Hepatocyte (in vitro differentiated cells): ENCODE measurements at regions not wholly inside any gene's neighbourhood (a gene's known extent, or its start where the extent isn't known, plus 50 kb on each side); places are given as distances from the start of the nearest gene placed in this dataset.

Experiments used
- DNase-seq: peaks from one replicate; pipeline ENCODE4 v3.0.0-alpha.2; 2016; ENCODE audit warnings: low spot score
- H2AFZ ChIP-seq: fragments of 200-600 bp; sonication (generic); 2 replicates; pipeline ENCODE4 v1.6.0; 2016; ENCODE audit warnings: antibody characterized with exemption, mild to moderate bottlenecking
- H3K27ac ChIP-seq: fragments of 200-600 bp; sonication (generic); 2 replicates; pipeline ENCODE4 v1.5.1; 2016; ENCODE audit warnings: mild to moderate bottlenecking
- H3K27me3 ChIP-seq: fragments of 200-600 bp; sonication (generic); 2 replicates; pipeline ENCODE4 v1.6.1; 2016
- H3K36me3 ChIP-seq: fragments of 200-600 bp; sonication (generic); replicated peaks from 2 replicates; pipeline ENCODE4 v1.5.1; 2016; ENCODE audit warnings: low read depth; ENCODE audit not compliant: insufficient read depth
- H3K4me1 ChIP-seq: fragments of 200-600 bp; sonication (generic); 2 replicates; pipeline ENCODE4 v1.5.1; 2016; ENCODE audit warnings: mild to moderate bottlenecking, moderate library complexity; ENCODE audit not compliant: insufficient read depth
- H3K4me2 ChIP-seq: fragments of 200-600 bp; sonication (generic); 2 replicates; pipeline ENCODE4 v1.6.0; 2016
- H3K4me3 ChIP-seq: fragments of 200-600 bp; sonication (generic); 2 replicates; pipeline ENCODE4 v1.5.1; 2016; ENCODE audit warnings: mild to moderate bottlenecking
- H3K79me2 ChIP-seq: fragments of 200-600 bp; sonication (generic); 2 replicates; pipeline ENCODE4 v1.6.0; 2017; ENCODE audit warnings: mild to moderate bottlenecking
- H3K9me2 ChIP-seq: fragments of 200-600 bp; sonication (generic); replicated peaks from 2 replicates; pipeline ENCODE4 v1.6.0; 2017; ENCODE audit warnings: mild to moderate bottlenecking; ENCODE audit not compliant: insufficient read depth
- H3K9me3 ChIP-seq: fragments of 200-600 bp; sonication (generic); 2 replicates; pipeline ENCODE4 v1.5.1; 2016; ENCODE audit warnings: low read depth, mild to moderate bottlenecking
- H4K20me1 ChIP-seq: fragments of 200-600 bp; sonication (generic); 2 replicates; pipeline ENCODE4 v1.6.0; 2016; ENCODE audit warnings: mild to moderate bottlenecking; ENCODE audit not compliant: insufficient read depth, poor library complexity, severe bottlenecking
- EZH2 ChIP-seq: fragments of 200-600 bp; sonication (generic); IDR thresholded peaks from 2 replicates; pipeline ENCODE4 v1.6.1; 2016; ENCODE audit warnings: antibody characterized with exemption, mild to moderate bottlenecking, borderline replicate concordance
- EZH2phosphoT487 ChIP-seq: fragments of 200-600 bp; sonication (generic); IDR thresholded peaks from one replicate; pipeline ENCODE4 v1.6.1; 2018; ENCODE audit warnings: antibody characterized with exemption, mild to moderate bottlenecking, low read depth, moderate library complexity; ENCODE audit not compliant: unreplicated experiment, severe bottlenecking
- WGBS: methylation state at CpG from one replicate; pipeline ENCODE4 v1.1.6; 2016; ENCODE audit warnings: low lambda C conversion rate; ENCODE audit errors: missing lambda C conversion rate; 5-methylcytosine and 5-hydroxymethylcytosine counted together
- TF ChIP-seq, protein P1 (sequence below): fragments of 200-600 bp; sonication (generic); IDR thresholded peaks from 2 replicates; pipeline ENCODE4 v1.5.1; 2016; ENCODE audit warnings: antibody characterized with exemption, mild to moderate bottlenecking; ENCODE audit not compliant: poor library complexity

GRCh38 chr2:144693179-144693578, 173.3 kb upstream of the ZEB2 start:
- no peaks in the 10 kb centered on the region for H3K79me2 ChIP-seq
- 95% methylated on average over 3 of the region's 3 CpGs for WGBS
- no peaks in the 10 kb centered on the region for H3K9me3 ChIP-seq
- H3K4me2 ChIP-seq: no peak overlapping the region
- H3K9me2 ChIP-seq: no peaks in the 10 kb centered on the region
- no peaks in the 10 kb centered on the region for H3K36me3 ChIP-seq
- H2AFZ ChIP-seq: no peak overlapping the region
- H3K4me3 ChIP-seq: no peak overlapping the region
- H3K27ac ChIP-seq: no peak overlapping the region
- H3K27me3 ChIP-seq: no peaks in the 10 kb centered on the region
- no peaks in the 10 kb centered on the region for H4K20me1 ChIP-seq
- no peaks in the 10 kb centered on the region for H3K4me1 ChIP-seq
- TF ChIP-seq EZH2: no peak
- TF ChIP-seq, protein P1, sequence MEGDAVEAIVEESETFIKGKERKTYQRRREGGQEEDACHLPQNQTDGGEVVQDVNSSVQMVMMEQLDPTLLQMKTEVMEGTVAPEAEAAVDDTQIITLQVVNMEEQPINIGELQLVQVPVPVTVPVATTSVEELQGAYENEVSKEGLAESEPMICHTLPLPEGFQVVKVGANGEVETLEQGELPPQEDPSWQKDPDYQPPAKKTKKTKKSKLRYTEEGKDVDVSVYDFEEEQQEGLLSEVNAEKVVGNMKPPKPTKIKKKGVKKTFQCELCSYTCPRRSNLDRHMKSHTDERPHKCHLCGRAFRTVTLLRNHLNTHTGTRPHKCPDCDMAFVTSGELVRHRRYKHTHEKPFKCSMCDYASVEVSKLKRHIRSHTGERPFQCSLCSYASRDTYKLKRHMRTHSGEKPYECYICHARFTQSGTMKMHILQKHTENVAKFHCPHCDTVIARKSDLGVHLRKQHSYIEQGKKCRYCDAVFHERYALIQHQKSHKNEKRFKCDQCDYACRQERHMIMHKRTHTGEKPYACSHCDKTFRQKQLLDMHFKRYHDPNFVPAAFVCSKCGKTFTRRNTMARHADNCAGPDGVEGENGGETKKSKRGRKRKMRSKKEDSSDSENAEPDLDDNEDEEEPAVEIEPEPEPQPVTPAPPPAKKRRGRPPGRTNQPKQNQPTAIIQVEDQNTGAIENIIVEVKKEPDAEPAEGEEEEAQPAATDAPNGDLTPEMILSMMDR: no peak
- no peak for TF ChIP-seq EZH2phosphoT487
- no peak for DNase-seq

GRCh38 chr2:144692661-144693060, 172.7 kb upstream of the ZEB2 start:
- DNase-seq: no peak
- Histone ChIP-seq H3K4me3 (no peak overlapping the region), H3K27ac (no peak overlapping the region), H3K4me2 (no peak overlapping the region), H3K27me3 (no peaks in the 10 kb centered on the region), H3K9me3 (no peaks in the 10 kb centered on the region), H4K20me1 (no peaks in the 10 kb centered on the region), H3K79me2 (no peaks in the 10 kb centered on the region), H2AFZ (no peak overlapping the region), H3K36me3 (no peaks in the 10 kb centered on the region), H3K4me1 (no peaks in the 10 kb centered on the region), H3K9me2 (no peaks in the 10 kb centered on the region)
- 85% methylated on average over 5 of the region's 5 CpGs for WGBS
- no peak for TF ChIP-seq EZH2
- TF ChIP-seq EZH2phosphoT487: no peak
- TF ChIP-seq, protein P1: no peak

DNA sequence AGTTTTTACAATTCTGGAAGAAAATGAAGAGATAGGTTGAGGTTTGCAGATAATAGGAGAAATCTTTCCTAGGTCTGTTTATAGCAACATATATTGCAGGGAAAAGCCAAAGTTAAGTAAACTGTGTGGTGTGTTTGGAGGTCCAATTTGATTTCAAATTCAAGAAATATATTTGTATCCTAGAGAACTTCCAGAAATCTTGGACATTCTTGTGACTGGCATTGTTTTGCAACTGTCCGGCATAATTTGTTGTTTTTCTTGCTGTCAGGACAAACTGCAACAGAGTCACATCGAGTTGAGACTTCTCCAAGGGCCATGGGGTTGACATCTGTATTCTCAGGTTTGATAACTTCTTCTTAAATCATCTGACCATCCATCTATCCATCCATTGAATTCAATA, 170.9 kb upstream of the ZEB2 start:
- Histone ChIP-seq H4K20me1 (no peaks in the 10 kb centered on the region), H3K9me3 (no peaks in the 10 kb centered on the region), H3K4me3 (no peak overlapping the region), H3K9me2 (no peaks in the 10 kb centered on the region), H3K27me3 (no peaks in the 10 kb centered on the region), H3K4me2 (no peak overlapping the region), H3K4me1 (no peaks in the 10 kb centered on the region), H3K79me2 (no peaks in the 10 kb centered on the region), H2AFZ (no peak overlapping the region), H3K36me3 (no peaks in the 10 kb centered on the region), H3K27ac (no peak overlapping the region)
- TF ChIP-seq EZH2: no peak
- no peak for TF ChIP-seq EZH2phosphoT487
- TF ChIP-seq, protein P1: no peak
- 96% methylated on average over 2 of the region's 2 CpGs for WGBS
- no peak for DNase-seq

DNA sequence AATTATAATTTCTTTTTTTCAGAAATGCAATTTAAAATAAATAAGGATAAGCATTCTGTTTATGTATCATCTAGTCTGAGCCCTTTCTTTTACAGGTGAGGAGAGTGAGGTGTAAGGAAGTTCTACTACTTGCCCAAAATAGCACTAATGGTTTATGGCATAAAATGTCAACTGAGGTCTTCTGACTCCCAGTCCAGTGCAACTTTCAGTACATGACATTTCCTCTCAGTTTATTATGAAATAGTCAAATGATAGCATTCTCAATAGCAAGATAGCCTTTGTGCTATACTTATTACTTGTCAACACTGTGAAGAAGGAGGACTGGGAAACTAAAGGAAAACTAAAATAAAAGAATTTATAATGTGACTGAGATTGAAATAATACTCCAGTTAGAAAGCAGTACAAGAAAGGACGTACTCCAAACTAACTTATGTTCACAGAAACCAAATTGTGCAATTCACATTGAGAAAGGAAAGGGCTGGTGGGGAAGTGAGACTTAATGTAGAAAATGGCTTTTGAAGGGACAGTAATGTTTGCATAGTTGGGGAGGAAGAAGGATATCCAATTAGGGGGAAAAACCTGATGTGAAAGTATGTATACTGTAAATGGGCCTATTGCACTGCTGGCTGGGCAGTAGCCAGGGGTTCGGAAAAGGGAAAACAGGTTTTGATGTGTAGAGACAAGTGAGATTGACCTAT, 166.7 kb upstream of the ZEB2 start:
- WGBS: 85% methylated on average over 2 of the region's 2 CpGs

More for the DNA sequence above, 166.7 kb upstream of the ZEB2 start:
- H3K4me2 ChIP-seq: no peak overlapping the region
- H3K9me3 ChIP-seq: no peaks in the 10 kb centered on the region
- no peak overlapping the region for H3K4me3 ChIP-seq
- H3K9me2 ChIP-seq: no peaks in the 10 kb centered on the region
- no peaks in the 10 kb centered on the region for H3K4me1 ChIP-seq
- H2AFZ ChIP-seq: no peak overlapping the region
- no peaks in the 10 kb centered on the region for H3K36me3 ChIP-seq
- no peak overlapping the region for H3K27ac ChIP-seq
- no peaks in the 10 kb centered on the region for H3K79me2 ChIP-seq
- no peak for DNase-seq
- TF ChIP-seq EZH2 (no peak), EZH2phosphoT487 (no peak)
- TF ChIP-seq, protein P1: no peak
- H3K27me3 ChIP-seq: no peaks in the 10 kb centered on the region
- H4K20me1 ChIP-seq: no peaks in the 10 kb centered on the region
